Embryonic facial prominence (tissue), 1 donor: ENCODE measurements at regions not wholly inside any gene's neighbourhood (a gene's known extent, or its start where the extent isn't known, plus 50 kb on each side); places are given as distances from the start of the nearest gene placed in this dataset.

Experiments
- DNase-seq: peaks from one replicate; pipeline ENCODE4 v3.0.0-alpha.2; 2016; ENCODE audit errors: extremely low spot score

GRCh38 chr12:46451276-46452021 lies 78.9 kb upstream of the SLC38A2 start:
- DNase-seq = no peak

- DNase-seq = no peak
These were observed 77.7 kb upstream of the SLC38A2 start for GRCh38 chr12:46450279-46450748.

GRCh38 chr12:46449856-46450255 lies 77.3 kb upstream of the SLC38A2 start:
- no peak for DNase-seq

GRCh38 chr12:46449316-46449715 lies 76.7 kb upstream of the SLC38A2 start:
- no peak for DNase-seq

- DNase-seq = no peak
These were observed 74.1 kb upstream of the SLC38A2 start for GRCh38 chr12:46446645-46447044.

- no peak for DNase-seq
These were observed 73.1 kb upstream of the SLC38A2 start for GRCh38 chr12:46445551-46446235.

- DNase-seq = no peak
These were observed 72.5 kb upstream of the SLC38A2 start for GRCh38 chr12:46445093-46445492.

- no peak for DNase-seq
These were observed 71.2 kb upstream of the SLC38A2 start for GRCh38 chr12:46443594-46444263.

- no peak for DNase-seq
These were observed 70.2 kb upstream of the SLC38A2 start for GRCh38 chr12:46442738-46443137.

- DNase-seq = no peak
These were observed 69.7 kb upstream of the SLC38A2 start for GRCh38 chr12:46442239-46442638.

- no peak for DNase-seq
These were observed 67.4 kb upstream of the SLC38A2 start for GRCh38 chr12:46439793-46440511.

GRCh38 chr12:46438719-46439319 lies 66.2 kb upstream of the SLC38A2 start:
- no peak for DNase-seq

GRCh38 chr12:46438256-46438655 lies 65.7 kb upstream of the SLC38A2 start:
- DNase-seq = no peak

GRCh38 chr12:46437469-46437868 lies 64.9 kb upstream of the SLC38A2 start:
- DNase-seq = no peak

- no peak for DNase-seq
These were observed 64.2 kb upstream of the SLC38A2 start for GRCh38 chr12:46436747-46437146.

GRCh38 chr12:46435625-46436024 lies 63.1 kb upstream of the SLC38A2 start:
- no peak for DNase-seq

- DNase-seq = no peak
These were observed 62.5 kb upstream of the SLC38A2 start for GRCh38 chr12:46435029-46435428.

- no peak for DNase-seq
These were observed 61.3 kb upstream of the SLC38A2 start for GRCh38 chr12:46433829-46434228.

- DNase-seq = no peak
These were observed 59.8 kb upstream of the SLC38A2 start for GRCh38 chr12:46432325-46432724.

- DNase-seq = no peak
These were observed 57.9 kb upstream of the SLC38A2 start for GRCh38 chr12:46430340-46430948.
